ENCODE measurements at regions not wholly inside any gene's neighbourhood (a gene's known extent, or its start where the extent isn't known, plus 50 kb on each side); places are given as distances from the start of the nearest gene placed in this dataset.

- FAIRE-seq = no peak
Observed at GRCh38 chr7:106196460-106197021, 84.4 kb upstream of the SYPL1 start.

GRCh38 chr7:106193661-106194060 lies 81.5 kb upstream of the SYPL1 start:
- DNase-seq (ENCODE audit: insufficient read length, low spot score) (no peak), FAIRE-seq (no peak)

More at GRCh38 chr7:106196460-106197021, 84.4 kb upstream of the SYPL1 start:
- DNase-seq (ENCODE audit: insufficient read length, low spot score) = no peak

- no peak for DNase-seq (ENCODE audit: insufficient read length, low spot score)
- no peak for FAIRE-seq
Observed at GRCh38 chr7:106190589-106191330, 78.6 kb upstream of the SYPL1 start.

- DNase-seq (ENCODE audit: insufficient read length, low spot score) = no peak
- no peak for FAIRE-seq
Observed at GRCh38 chr7:106187613-106188350, 75.7 kb upstream of the SYPL1 start.

GRCh38 chr7:106185719-106186118 lies 73.6 kb upstream of the SYPL1 start:
- FAIRE-seq = no peak
- no peak for DNase-seq (ENCODE audit: insufficient read length, low spot score)

- no peak for DNase-seq (ENCODE audit: insufficient read length, low spot score)
- no peak for FAIRE-seq
Observed at GRCh38 chr7:106183952-106184351, 71.8 kb upstream of the SYPL1 start.

GRCh38 chr7:106182904-106183303 lies 70.8 kb upstream of the SYPL1 start:
- DNase-seq (ENCODE audit: insufficient read length, low spot score) (no peak), FAIRE-seq (no peak)

- FAIRE-seq = no peak
- no peak for DNase-seq (ENCODE audit: insufficient read length, low spot score)
Observed at GRCh38 chr7:106181658-106182265, 69.7 kb upstream of the SYPL1 start.

- DNase-seq (ENCODE audit: insufficient read length, low spot score) = no peak
- no peak for FAIRE-seq
Observed at GRCh38 chr7:106180721-106181120, 68.6 kb upstream of the SYPL1 start.

- no peak for FAIRE-seq
- DNase-seq (ENCODE audit: insufficient read length, low spot score) = no peak
Observed at GRCh38 chr7:106179256-106179655, 67.1 kb upstream of the SYPL1 start.

- DNase-seq (ENCODE audit: insufficient read length, low spot score) (peak; percentile 65), FAIRE-seq (no peak)
Observed at GRCh38 chr7:106178593-106179134, 66.6 kb upstream of the SYPL1 start.

- no peak for DNase-seq (ENCODE audit: insufficient read length, low spot score)
Observed at GRCh38 chr7:106177738-106178592, 65.9 kb upstream of the SYPL1 start.

GRCh38 chr7:106177300-106177690 lies 65.2 kb upstream of the SYPL1 start:
- no peak for DNase-seq (ENCODE audit: insufficient read length, low spot score)
- FAIRE-seq = no peak

More at GRCh38 chr7:106177738-106178592, 65.9 kb upstream of the SYPL1 start:
- no peak for FAIRE-seq

- peak; percentile 75 for DNase-seq (ENCODE audit: insufficient read length, low spot score)
Observed at GRCh38 chr7:106176414-106177299, 64.5 kb upstream of the SYPL1 start.

GRCh38 chr7:106175507-106175906 lies 63.4 kb upstream of the SYPL1 start:
- DNase-seq (ENCODE audit: insufficient read length, low spot score) = no peak
- FAIRE-seq = no peak

More at GRCh38 chr7:106176414-106177299, 64.5 kb upstream of the SYPL1 start:
- no peak for FAIRE-seq

GRCh38 chr7:106170651-106171050 lies 58.5 kb upstream of the SYPL1 start:
- no peak for DNase-seq (ENCODE audit: insufficient read length, low spot score)
- no peak for FAIRE-seq

- no peak for DNase-seq (ENCODE audit: insufficient read length, low spot score)
- FAIRE-seq = no peak
Observed at GRCh38 chr7:106169821-106170610, 57.9 kb upstream of the SYPL1 start.

- FAIRE-seq (no peak), DNase-seq (ENCODE audit: insufficient read length, low spot score) (no peak)
Observed at GRCh38 chr7:106167439-106168136, 55.5 kb upstream of the SYPL1 start.

All from HTR-8/SVneo (cell line).